NOMO-1 treated with dmso at 0.1 percent for 144 hours (cell line): ENCODE measurements at regions not wholly inside any gene's neighbourhood (a gene's known extent, or its start where the extent isn't known, plus 50 kb on each side); places are given as distances from the start of the nearest gene placed in this dataset.

Experiments used
- DNase-seq: peaks from one replicate; lab custom pipeline; 2025; ENCODE audit not compliant: unreplicated experiment; lab: John Stamatoyannopoulos, UW

DNA sequence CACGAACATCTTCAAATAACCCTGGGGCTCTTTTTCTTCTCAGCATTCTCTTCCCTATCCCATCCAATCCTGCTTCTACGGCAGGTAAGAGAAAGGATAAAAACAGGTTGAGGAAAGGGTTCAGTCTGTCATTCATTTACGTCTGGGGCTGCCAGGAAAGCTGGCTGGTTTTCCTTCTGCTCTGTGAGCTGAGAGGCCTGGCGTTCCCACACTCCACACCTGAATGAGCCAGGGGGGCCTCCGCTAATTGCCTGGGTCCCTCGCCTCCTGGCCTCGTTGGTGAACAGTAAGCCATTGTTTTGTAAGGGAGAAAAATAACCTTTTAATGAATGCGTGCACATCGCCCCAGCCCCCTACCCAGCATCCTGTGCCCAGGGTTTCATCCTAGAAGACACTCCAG lies 70.8 kb upstream of the SIM2 start:
- no peak for DNase-seq

DNA sequence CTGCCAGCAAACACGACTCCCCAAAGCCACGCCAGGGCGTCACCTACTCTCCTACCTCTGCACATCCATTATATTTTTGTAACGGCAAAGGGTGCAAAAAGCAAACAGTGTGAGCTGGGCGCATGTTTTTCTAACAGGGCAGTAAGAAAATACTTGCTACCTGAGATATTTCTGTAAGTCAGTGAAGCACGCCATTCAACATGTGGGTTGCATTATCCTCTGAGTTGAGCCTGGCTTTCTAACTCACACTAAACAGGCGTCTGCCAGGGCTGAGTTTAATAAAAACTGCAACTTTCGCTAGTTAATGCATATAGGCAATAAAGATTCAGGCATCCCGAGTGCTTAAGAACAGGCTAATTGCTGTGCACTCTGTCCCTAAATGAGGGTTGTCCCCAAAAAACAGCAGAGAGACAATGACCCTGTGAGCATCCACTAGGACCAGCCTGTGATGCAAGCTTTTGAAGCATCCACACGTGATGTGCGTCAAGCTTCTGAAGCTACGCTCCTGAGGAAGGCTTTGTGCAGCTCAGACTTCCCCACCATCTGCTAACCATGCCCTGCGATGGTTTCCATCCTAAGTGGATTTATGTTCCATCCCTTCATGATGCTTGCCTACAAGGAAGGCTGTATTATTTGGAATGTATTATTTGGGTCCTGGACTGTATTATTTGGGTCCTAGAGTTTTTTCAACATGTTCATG lies 70.0 kb upstream of the SIM2 start:
- DNase-seq = no peak

DNA sequence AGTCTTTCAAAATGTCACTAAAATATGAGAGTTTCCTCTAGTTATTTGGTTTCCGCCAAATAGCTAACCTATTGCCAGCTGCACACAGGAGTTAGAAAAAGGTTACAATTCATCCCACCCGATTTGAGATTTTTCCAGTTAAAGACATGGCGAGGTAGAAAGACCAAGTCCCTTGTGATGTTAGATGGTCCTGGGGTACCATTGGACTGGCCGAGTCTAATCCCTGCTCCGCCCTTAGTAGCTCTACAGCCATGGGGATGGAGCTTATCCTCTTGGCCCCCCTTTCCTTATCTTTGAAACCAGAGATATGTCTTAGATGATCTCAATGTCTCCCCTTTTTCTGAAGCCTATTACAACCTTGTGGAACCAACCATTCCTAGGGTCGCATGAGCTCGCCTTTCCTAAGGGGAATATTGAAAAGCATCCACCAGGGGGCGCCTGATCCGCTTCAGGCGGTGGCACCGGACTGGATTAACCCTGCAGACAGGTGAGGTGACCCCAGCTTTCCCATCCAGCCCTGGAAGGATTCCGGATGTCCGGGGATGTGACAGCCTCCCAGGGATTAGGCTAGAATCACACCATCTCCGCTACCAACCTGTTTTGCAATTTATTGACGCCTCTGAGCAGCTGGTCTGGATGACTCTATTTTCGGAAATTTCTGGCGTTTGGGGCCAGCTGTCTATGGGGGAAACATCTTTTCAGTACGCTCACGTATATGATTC lies 68.3 kb upstream of the SIM2 start:
- peak; percentile 6 for DNase-seq

DNA sequence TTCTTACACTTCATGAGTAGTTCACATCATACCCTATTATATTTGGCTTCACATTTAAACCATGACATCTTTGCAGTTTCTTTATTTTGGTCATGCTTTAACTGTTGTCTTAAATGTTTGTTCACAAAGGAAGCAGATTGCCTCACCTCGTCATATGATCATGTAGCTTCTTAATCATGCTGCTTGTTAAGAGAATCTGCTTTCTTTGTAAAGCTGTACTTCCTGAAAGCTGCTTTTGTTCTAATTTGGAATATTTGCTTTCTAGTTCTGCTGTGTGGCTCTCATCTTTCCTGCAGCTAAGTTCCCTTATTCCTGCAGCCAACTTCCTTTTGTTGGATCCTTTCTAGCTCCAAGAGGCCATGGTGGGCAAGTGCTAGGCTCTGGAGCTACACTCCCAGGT lies 62.9 kb upstream of the SIM2 start:
- no peak for DNase-seq

DNA sequence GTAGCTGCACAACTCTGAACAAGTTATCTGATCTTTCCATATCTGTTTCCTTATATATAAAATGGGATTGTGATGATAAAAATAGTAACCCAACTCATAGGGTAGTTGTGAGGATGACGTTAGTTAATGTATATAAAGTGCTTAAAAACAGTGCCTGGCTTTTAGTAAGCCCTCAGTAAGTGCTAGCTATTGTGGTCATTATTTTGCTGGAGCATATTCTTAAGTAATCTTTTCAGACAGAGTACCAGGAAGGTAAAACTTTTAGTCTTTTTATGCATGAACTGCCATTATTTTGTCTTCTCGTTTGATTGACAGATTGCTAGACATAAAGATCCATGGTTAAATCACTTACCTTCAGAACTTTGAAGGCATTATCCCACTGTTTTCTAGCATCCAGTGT lies 62.5 kb upstream of the SIM2 start:
- DNase-seq = no peak

DNA sequence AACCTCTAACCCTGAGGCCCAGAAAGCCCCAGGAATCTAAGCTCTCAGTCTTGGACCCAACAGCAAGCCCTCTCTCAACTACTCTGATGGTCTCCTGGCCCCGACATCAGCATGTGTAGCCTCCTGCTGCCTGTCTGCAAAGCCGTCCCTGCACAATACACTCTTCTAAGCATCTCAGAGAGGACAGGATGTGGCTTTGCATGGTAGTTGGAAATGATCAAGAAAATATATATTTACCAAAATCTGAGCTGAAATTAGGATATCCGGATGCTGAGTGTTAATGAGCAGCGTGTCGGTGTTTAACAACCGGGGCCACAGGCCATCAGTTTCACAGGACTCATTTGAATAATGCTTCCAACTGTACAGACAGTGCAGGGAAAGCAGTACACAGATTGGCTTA lies 59.1 kb upstream of the SIM2 start:
- DNase-seq = no peak

DNA sequence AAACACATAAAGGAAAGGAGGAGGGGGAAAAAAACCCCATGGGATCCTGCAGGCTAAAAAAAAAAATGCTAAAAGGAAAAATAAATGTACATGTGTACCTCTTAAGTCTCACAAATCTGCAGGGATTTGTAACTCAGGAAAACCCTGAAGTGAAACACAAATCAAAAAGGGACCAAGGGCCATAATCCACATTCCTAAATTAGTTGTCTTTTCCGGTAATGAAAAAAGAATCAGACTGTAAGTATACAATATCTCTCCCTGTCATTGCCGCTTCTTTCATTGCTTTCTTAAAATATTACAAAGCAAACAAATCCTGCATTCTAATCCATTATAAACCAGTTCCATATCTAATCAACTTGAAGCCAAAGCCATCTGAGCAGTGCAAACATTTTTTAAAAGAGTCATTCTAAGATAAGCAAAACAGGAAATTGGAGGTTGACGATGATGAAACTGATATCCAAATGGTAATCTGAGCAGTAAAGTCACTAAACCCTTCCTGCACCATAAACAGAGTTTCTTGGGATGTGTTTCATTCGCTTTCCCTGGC lies 58.7 kb upstream of the SIM2 start:
- no peak for DNase-seq

DNA sequence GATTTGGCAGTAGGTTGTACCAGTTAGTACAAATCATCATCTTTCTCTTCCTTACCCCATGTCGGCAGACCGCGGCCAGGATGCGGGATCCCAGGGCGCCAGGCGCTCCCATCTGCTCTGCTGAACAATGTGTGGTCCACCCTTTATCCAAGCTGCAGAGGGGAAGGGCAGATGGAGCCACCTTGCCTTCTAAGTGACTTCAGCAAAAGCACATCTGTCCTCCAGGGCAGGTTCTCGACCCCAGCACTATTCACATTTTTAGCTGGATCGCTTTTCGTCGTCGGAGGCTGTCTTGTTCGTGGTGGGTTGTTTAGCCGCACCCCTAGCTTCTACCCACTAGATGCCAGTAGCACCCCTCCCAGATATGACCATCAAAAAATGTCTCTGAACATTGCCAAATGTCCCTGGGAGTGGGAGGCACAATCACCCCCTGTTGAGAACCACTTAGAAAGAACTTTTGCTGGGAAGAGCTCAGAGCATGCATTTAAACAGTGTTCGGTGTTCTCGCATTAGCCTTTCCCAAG lies 58.1 kb upstream of the SIM2 start:
- DNase-seq = no peak

DNA sequence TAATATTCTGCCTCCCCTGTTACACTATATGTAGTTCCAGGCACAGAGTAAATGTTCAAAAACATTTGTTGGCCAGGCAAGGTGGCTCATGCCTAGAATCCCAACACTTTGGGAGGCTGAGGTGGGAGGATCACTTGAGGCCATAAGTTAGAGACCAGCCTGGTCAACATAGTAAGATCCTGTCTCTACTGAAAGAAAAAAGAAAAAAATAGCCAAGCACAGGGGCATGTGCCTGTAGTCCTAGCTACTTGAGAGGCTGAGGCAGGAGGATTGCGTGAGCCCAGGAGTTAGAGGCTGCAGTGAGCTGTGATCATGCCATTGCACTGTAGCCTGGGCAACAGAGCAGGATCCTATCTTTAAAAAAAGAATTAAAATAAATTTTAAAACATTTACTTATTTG lies 57.6 kb upstream of the SIM2 start:
- DNase-seq = no peak

DNA sequence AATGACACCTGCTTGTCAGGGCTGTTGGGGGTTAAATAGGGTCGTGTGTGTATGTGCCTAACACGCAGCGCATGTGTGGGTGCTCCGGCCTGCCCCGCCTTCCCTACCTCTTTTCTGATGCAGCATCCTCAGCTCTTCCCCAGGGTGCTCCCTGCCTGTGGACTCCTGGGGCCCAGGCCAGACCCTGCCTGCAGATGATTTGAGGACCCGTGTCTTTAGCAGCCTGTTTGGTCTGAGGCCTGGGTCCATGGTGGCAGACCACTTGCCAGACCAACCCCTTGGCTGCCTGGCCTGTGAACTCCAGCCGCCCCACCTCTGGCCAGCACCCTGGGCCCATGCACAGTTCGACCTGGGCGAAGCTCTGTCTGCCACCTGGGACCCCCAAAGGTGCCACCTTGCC lies 57.0 kb upstream of the SIM2 start:
- DNase-seq = no peak

DNA sequence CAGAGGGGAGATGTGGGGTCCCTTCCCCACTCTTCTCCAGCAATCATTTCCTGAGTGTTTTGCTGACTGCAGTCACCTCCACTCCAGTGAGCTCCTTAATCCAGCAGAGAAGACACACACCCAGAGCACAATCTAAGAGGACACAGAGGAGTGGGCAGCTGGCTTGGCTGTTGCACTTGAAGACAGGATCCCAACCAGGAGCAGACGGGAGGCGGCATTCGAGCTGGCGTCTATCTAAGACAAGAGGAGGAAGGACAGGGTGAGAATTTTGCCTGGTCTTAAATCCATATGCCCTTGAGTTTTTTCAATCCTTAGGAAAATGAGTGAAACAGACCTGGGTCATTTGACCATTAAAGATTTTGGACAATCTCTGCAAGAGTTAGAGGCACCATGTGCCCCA lies 56.1 kb upstream of the SIM2 start:
- no peak for DNase-seq

DNA sequence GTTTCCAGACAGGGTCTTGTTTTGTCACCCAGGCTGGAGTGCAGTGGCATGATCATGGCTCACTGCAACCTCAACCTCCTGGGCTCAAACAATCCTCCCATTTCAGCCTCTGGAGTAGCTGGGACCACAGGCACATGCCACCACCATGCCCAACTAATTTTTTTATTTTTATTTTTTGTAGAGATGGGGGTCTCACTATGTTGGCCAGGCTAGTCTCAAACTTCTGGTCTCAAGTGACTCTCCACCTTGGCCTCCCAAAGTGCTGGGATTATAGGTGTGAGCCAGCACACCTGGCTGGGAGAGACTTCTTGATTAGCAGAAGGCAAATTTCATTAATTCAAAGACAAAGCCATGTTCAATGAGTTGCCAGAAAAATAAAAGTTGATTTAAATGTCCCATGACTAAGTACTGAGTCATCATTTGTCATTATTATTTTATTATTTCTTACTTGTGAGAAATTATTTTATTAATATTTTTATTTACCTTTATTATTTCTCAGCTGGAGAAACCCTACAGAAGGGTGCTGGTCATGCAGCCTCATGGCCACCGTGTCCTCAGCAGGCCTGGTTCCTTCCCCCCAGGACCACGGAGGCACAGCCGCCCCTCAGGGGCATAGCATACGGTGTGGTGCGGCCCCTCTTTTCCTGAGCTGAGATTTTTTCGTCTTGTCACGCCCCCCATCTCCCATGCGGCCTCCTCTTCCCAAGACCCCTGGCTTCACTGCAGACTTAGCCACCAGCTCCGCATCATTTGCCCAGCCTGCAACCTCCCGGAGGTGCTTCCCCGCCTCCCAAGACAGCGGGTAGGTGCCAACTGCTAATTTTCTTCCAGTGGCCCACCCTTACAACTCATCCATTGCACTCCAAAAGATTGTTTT lies 55.3 kb upstream of the SIM2 start:
- DNase-seq = no peak

DNA sequence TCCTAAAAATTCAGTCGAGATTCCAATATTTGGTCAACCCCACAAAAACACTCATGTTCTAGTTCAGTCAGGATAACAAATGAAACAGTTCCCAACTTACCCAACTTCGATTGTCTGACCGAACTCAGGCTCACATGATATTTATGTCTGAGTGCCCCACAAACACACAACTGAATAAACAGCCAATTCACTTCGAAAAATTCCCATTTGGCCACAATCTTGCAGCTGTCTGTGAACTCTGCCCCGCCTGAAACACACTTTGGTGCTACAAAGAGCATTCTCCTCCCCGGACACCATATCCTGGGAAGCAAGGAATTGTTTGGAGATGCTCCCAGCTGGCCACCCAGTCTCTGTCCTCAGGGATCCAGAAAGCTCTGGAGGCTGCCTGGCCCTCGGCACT lies 52.9 kb upstream of the SIM2 start:
- DNase-seq = no peak

DNA sequence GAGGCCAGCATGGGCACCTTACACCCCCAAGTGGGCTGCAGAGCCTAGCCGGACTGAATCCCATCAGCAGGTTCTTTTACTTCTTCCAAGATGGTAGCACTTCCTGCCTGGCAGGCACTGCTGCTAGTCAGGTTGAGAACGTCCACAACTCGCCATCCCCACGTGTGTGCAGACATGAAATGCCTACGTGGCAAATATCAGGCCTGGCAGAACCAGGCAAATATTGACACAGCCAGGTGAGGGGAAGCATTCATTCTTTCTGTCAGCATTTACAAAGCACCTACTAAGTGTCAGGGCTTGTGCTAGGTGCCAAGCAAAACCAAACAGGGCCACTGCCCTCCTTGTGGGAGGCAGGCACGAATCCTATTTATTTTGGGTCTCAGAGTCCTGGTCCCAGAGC lies 52.3 kb upstream of the SIM2 start:
- DNase-seq = no peak

DNA sequence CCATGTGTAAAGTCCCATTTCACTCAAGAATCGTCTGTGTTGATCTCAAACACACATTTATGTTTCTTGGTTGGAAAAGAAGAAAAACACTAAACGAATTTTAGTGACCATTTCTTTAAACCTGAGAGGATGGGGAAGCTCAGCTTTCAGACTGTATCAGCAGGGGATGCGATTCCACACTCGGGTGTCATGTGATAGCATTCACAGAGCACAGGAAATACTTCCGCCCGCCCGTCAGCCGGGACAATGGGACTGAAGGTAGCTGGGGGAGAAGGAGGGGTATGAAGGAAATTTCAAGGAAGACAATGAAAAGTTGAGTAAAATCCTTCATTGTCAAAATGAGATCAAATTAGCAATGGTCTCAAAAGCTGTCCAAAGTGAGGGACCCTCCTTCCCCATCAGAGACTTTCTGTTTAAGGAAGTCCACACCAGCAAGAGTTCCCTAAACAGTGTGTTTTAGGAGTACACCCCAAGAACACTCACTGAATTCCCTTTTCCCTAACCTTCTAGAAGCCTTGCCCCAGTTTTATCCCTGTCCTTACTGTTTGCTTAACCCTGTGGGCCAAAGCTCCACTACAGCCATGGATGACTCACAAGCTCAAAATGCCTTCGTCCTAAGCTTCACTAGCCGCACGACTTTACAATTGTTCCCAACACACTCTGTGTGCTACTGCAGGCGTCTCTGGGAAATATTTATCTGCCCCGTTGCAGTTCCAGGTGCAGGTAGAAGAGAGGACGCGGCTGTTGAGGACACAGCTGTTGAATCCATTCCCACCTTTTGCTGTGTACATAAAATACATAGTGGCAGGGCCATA lies 51.4 kb upstream of the SIM2 start:
- DNase-seq = no peak
